ENCODE measurements at regions not wholly inside any gene's neighbourhood (a gene's known extent, or its start where the extent isn't known, plus 50 kb on each side); places are given as distances from the start of the nearest gene placed in this dataset.

DNA sequence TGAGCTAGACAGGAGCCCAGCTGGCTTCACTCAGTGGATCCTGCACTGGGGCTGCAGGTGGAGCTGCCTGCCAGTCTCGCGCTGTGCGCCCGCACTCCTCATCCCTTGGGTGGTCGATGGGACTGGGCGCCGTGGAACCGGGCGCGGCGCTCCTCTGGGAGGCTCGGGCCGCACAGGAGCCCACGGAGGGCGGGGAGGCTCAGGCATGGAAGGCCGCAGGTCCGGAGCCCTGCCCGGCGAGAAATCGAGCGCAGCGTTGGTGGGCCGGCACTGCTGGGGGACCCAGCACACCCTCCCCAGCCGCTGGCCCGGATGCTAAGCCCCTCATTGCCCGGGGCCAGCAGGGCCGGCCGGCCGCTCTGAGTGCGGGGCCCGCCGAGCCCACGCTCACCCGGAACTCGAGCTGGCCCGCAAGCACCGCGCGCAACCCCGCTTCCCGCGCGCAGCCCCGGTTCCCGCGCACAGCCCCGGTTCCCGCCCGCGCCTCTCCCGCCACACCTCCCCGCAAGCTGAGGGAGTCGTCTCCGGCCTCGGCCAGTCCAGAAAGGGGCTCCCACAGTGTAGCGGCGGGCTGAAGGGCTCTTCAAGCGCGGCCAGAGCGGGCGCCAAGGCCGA, 1130.5 kb upstream of the FLRT2 start:
- ChIA-PET POLR2A (no interaction called here), CTCF (no interaction called here)
- Histone ChIP-seq H3K36me3 (ENCODE audit: insufficient read depth, low read length) (no peaks in the 10 kb centered on the region), H3K4me1 (ENCODE audit: insufficient read depth, low read length) (no peaks in the 10 kb centered on the region), H3K27me3 (ENCODE audit: control insufficient read depth in 1 of 2, insufficient read depth in 2 of 2, low read length in 2 of 2) (no peaks in the 10 kb centered on the region), H3K27ac (ENCODE audit: low read depth in 1 of 2, low read length in 2 of 2) (no peak overlapping the region), H3K9me3 (ENCODE audit: control insufficient read depth in 1 of 2, insufficient read depth in 1 of 2, low read length in 2 of 2) (peaks cover 0 to 25% of the 10 kb centered on the region in 2 experiments), H3K4me3 (ENCODE audit: low read length) (no peak overlapping the region)
- no peaks in the 10 kb centered on the region for H3K27me3 Mint-ChIP-seq
- no peaks in the 10 kb centered on the region for H3K36me3 Mint-ChIP-seq (ENCODE audit: low read depth)
- TF ChIP-seq, protein P1, sequence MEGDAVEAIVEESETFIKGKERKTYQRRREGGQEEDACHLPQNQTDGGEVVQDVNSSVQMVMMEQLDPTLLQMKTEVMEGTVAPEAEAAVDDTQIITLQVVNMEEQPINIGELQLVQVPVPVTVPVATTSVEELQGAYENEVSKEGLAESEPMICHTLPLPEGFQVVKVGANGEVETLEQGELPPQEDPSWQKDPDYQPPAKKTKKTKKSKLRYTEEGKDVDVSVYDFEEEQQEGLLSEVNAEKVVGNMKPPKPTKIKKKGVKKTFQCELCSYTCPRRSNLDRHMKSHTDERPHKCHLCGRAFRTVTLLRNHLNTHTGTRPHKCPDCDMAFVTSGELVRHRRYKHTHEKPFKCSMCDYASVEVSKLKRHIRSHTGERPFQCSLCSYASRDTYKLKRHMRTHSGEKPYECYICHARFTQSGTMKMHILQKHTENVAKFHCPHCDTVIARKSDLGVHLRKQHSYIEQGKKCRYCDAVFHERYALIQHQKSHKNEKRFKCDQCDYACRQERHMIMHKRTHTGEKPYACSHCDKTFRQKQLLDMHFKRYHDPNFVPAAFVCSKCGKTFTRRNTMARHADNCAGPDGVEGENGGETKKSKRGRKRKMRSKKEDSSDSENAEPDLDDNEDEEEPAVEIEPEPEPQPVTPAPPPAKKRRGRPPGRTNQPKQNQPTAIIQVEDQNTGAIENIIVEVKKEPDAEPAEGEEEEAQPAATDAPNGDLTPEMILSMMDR (IDR thresholded peaks at IDR 0.05) = no peak
- no peak for ATAC-seq (ENCODE audit: poor library complexity)
- intact Hi-C loops (cut with DNase I, micrococcal nuclease) = no loop called here
- no peak overlapping the region for H3K27ac Mint-ChIP-seq
- no peak for DNase-seq
- peaks cover 10% of the 10 kb centered on the region for H3K9me3 Mint-ChIP-seq
- no peak overlapping the region for H3K4me3 Mint-ChIP-seq
- no peaks in the 10 kb centered on the region for H3K4me1 Mint-ChIP-seq (ENCODE audit: low read depth)

DNA sequence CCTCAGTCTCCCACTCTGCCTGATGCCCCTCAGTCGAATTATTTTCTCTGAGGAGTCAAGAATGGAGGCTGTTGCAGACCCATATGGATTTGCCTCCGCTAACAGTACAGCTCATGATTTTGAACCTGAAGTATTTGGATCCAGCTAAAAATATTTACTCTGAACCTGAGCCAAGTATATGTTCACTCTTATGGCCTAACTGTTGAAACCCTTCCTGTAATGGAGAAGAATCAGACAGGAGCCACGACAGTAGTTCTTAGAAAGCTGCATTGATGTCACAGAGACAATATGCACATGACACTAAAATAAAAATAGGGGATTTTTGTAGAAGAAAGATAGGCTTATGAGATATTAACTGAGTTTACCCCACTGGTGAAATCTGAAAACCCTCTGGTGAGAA, 1128.3 kb upstream of the FLRT2 start:
- POLR2A ChIA-PET = no interaction called here
- Mint-ChIP-seq H3K36me3 (ENCODE audit: low read depth) (no peaks in the 10 kb centered on the region), H3K27ac (no peak overlapping the region), H3K27me3 (no peaks in the 10 kb centered on the region), H3K9me3 (peaks cover 7% of the 10 kb centered on the region), H3K4me1 (ENCODE audit: low read depth) (no peaks in the 10 kb centered on the region), H3K4me3 (no peak overlapping the region)
- Histone ChIP-seq H3K9me3 (ENCODE audit: control insufficient read depth in 1 of 2, insufficient read depth in 1 of 2, low read length in 2 of 2) (peaks cover 0 to 25% of the 10 kb centered on the region in 2 experiments), H3K27ac (ENCODE audit: low read depth in 1 of 2, low read length in 2 of 2) (no peak overlapping the region), H3K36me3 (ENCODE audit: insufficient read depth, low read length) (no peaks in the 10 kb centered on the region), H3K4me3 (ENCODE audit: low read length) (no peak overlapping the region), H3K4me1 (ENCODE audit: insufficient read depth, low read length) (no peaks in the 10 kb centered on the region), H3K27me3 (ENCODE audit: control insufficient read depth in 1 of 2, insufficient read depth in 2 of 2, low read length in 2 of 2) (no peaks in the 10 kb centered on the region)
- DNase-seq (no peak), ATAC-seq (ENCODE audit: poor library complexity) (no peak)
- intact Hi-C loops (cut with DNase I, micrococcal nuclease) = no loop called here
- TF ChIP-seq, protein P1 (IDR thresholded peaks at IDR 0.05) = no peak
- CTCF ChIA-PET = no interaction called here

DNA sequence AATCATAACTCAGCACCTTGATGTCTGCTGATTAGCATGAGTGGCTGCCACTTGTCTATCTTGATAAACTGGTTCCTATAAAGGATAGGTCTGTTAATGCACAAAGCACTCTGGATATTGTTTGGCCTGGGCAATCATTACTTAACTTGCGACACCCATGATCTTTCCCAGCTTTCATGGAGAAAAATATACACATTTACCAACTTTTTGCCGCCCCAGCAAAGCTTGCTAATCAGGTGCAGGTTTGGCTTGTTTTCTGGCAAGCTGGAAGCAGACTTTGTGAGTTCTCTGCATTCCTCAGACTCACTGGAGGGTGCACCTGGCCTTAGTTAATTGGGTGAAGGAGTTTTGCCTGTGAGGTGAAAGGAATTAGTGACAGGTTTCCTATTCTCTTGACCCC, 1126.4 kb upstream of the FLRT2 start:
- Mint-ChIP-seq H3K4me1 (ENCODE audit: low read depth) (no peaks in the 10 kb centered on the region), H3K27ac (no peak overlapping the region), H3K9me3 (peaks cover 11% of the 10 kb centered on the region), H3K36me3 (ENCODE audit: low read depth) (no peaks in the 10 kb centered on the region), H3K27me3 (no peaks in the 10 kb centered on the region), H3K4me3 (no peak overlapping the region)
- H3K27me3 ChIP-seq (ENCODE audit: control insufficient read depth in 1 of 2, insufficient read depth in 2 of 2, low read length in 2 of 2) = no peaks in the 10 kb centered on the region
- no peaks in the 10 kb centered on the region for H3K4me1 ChIP-seq (ENCODE audit: insufficient read depth, low read length)
- no peaks in the 10 kb centered on the region for H3K36me3 ChIP-seq (ENCODE audit: insufficient read depth, low read length)
- H3K27ac ChIP-seq (ENCODE audit: low read depth in 1 of 2, low read length in 2 of 2) = no peak overlapping the region
- ChIA-PET POLR2A (no interaction called here), CTCF (no interaction called here)
- no peak for DNase-seq
- intact Hi-C loops (cut with DNase I, micrococcal nuclease) = no loop called here
- peaks cover 0 to 16% of the 10 kb centered on the region in 2 experiments for H3K9me3 ChIP-seq (ENCODE audit: control insufficient read depth in 1 of 2, insufficient read depth in 1 of 2, low read length in 2 of 2)
- TF ChIP-seq, protein P1 (IDR thresholded peaks at IDR 0.05) = no peak
- no peak overlapping the region for H3K4me3 ChIP-seq (ENCODE audit: low read length)
- ATAC-seq (ENCODE audit: poor library complexity) = no peak

Measured in CD4-positive, alpha-beta T cell (primary cell).